Activated CD4-positive, alpha-beta T cell treated with anti-CD3 and anti-CD28 coated beads, Interleukin-2, amount 50 U/mL, for 24 hours (primary cell): ENCODE measurements at regions not wholly inside any gene's neighbourhood (a gene's known extent, or its start where the extent isn't known, plus 50 kb on each side); places are given as distances from the start of the nearest gene placed in this dataset.
"Not testable (repeated sequence)": the region's sequence is repeated elsewhere in the genome, so short reads cannot be mapped to it uniquely, and the experiment has no call there.

Experiments used
- DNase-seq, 2 donors: peaks; one replicate each; pipeline ENCODE4 v3.0.0-alpha.2; 2020; ENCODE audit warnings: low read depth in 1 of 2, low spot score in 1 of 2

DNA sequence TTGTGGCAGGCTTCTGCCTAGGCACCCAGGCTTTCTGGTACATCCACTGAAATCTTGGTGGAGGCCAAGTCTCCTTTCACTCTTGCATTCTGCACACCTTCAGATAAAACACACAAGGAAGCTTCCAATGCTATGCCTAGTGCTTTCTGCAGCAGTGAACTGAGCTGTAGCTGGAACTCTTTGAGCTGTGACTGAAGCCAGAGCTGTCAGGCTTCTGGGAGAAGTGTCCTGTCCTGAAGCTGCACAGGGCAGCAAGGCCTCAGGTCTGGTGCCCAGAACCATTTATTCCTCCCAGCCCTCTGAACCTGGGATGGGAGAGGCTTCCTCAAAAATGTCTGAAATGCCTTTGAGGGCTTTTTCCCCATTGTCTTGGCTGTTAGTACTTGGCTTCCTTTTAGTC is 941.7 kb downstream of the LRFN5 start:
- no peak for DNase-seq

DNA sequence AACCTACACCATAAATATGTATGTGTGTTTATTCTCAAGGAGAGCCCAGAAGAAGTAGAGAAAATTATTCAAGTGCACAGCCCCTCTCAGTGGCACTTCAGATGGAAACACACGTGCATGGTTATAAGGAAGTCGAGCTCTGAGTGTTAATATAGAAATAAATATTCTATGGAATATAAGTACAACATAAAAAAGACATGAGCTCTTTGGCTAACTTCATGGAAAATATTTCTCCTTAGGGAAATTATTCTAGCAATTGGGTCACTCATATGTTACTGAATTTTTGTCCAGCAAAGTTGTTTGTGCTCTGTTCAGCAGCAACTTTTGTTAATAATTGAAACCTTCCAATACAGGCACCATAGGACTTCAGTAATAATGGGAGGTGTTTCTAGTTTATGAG is 939.0 kb downstream of the LRFN5 start:
- DNase-seq: no peak

GRCh38 chr14:42541535-42542001 is 934.9 kb downstream of the LRFN5 start:
- DNase-seq: no peak

- DNase-seq: no peak
These were observed 928.7 kb downstream of the LRFN5 start for GRCh38 chr14:42535397-42535796.

- no peak for DNase-seq
These were observed 926.8 kb downstream of the LRFN5 start for GRCh38 chr14:42533476-42533875.

- no peak for DNase-seq
These were observed 925.5 kb downstream of the LRFN5 start for GRCh38 chr14:42532194-42532593.

- DNase-seq: no peak
These were observed 920.5 kb downstream of the LRFN5 start for GRCh38 chr14:42527141-42527540.

- no peak for DNase-seq
These were observed 917.0 kb downstream of the LRFN5 start for GRCh38 chr14:42523666-42524065.

DNA sequence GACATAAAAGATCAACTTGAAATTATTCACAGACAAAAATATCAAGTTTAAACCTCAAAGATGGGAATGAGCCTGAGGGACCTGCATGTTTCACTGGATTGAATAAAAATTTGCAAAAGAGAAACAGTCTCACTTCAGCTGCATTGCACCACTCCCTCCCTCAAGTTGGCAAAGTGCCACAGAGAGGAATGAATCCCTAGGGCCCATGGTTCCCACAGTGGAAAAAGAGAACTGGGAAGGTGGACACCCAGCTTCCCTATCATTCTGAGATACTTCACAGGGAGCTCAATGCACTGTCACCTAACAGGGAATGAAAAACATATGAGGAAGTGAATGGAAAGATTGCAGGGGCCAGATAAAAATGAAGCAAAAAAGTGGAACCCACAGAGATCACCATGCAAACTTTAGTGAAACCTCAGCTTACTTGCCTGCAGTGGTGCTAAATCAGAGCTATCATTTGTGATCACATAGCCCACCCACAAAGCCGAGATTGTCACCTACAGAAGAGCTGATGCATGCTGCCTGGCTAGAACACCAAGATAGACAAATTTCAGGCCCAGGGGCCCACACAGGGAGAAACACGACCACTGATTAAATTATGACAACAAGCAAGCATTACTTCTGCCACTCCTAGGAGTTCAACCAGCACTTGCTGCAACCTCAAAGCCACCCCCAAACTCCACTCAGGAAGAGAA is 911.3 kb downstream of the LRFN5 start:
- DNase-seq: no peak

GRCh38 chr14:42513837-42514236 is 907.2 kb downstream of the LRFN5 start:
- no peak for DNase-seq

DNA sequence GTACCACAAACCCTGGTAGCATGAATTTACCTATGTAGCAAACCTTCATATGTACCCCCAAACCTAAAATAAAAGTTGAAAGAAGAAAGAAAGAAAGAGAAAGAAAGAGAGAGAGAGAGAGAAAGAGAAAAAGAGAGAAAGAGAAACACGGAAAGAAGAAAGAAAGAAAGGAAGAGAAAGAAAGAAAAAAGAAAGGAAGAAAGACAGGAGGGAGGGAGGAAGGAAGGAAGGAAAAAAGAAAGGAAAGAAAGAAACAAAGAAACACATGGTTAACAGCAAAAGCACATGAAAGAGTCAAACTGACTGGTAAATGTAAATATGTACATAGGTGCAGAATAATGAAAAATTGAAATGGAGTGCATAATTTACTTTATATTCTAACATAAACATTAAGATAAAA is 903.4 kb downstream of the LRFN5 start:
- no peak for DNase-seq

- DNase-seq: no peak
These were observed 901.7 kb downstream of the LRFN5 start for GRCh38 chr14:42508209-42508946.

GRCh38 chr14:42504433-42504832 is 897.8 kb downstream of the LRFN5 start:
- no peak for DNase-seq

DNA sequence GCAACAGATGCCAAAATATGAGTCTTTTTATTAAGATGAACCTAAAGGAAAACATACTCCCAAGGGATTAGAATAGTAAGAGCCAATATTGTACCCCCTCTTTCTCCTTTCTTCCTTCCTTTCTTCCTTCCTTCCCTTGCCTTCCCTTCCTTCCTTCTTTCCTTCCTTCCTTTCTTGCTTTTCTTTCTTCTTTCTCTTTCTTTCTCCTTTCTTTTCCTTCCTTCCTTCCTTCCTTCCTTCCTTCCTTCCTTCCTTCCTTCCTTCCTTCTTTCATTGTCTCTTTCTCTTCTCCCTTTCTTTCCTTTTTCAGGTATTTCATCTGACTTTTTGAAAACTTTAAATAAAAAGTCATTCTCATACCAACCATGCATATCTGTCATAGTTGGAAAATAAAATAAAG is 892.5 kb downstream of the LRFN5 start:
- no peak for DNase-seq

DNA sequence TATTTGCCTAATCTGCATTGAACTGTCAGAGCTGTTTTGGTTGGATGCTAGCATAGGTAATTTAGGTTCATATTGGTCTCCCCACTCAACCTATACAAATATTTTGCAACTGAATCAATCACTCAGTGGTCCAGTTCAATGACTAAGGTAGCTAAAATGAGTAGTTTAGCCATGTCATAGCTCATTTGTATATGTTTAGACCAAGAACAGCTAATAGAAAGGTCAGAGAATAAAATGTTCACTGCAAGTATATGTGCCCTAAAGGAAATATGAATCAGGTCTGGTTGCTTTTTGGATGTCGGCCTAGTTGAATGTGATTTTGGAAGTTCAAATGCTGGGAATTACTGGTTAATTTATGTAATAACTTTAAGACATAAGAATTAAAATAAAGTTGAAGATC is 883.9 kb downstream of the LRFN5 start:
- no peak for DNase-seq

- DNase-seq: no peak
These were observed 882.3 kb downstream of the LRFN5 start for GRCh38 chr14:42488965-42489364.

DNA sequence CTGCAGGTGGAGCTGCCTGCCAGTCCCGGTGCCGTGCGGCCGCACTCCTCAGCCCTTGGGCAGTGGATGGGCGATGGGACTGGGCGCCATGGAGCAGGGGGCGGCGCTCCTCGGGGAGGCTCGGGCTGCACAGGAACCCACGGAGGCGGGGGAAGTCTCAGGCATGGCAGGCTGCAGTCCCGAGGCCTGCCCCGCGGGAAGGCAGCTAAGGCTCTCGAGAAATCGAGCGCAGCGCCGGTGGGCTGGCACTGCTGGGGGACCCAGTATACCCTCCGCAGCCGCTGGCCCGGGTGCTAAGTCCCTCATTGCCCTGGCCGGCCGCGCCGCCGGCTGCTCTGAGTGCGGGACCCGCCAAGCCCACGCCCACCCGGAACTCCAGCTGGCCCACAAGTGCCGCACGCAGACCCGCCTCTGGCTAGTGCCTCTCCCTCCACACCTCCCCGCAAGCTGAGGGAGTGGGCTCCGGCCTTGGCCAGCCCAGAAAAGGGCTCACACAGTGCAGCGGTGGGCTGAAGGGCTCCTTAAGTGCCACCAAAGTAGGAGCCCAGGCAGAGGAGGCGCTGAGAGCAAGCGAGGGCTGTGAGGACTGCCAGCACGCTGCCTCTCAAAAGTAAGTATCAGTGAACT is 875.8 kb downstream of the LRFN5 start:
- DNase-seq: not testable (repeated sequence)

- not testable (repeated sequence) for DNase-seq
These were observed 875.0 kb downstream of the LRFN5 start for GRCh38 chr14:42481714-42482113.

DNA sequence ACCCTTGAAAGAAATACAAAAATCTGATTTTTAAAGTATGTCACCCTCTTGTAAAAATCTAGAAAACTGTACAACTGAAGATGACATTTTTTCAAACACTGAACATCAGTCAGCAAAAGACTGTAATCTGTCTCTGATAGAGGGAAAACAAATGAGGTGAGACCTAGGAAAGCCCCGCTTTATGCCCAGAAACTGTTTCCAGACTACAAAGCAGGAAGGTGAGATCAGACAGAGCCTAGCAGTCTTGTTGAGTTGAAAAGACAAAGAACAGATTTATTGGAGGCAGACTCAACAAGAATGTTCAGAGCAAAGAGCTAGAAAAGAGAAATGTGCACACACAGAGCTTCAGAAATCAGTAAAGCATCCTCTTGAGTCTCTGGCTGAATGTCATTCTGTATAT is 873.6 kb downstream of the LRFN5 start:
- no peak for DNase-seq

DNA sequence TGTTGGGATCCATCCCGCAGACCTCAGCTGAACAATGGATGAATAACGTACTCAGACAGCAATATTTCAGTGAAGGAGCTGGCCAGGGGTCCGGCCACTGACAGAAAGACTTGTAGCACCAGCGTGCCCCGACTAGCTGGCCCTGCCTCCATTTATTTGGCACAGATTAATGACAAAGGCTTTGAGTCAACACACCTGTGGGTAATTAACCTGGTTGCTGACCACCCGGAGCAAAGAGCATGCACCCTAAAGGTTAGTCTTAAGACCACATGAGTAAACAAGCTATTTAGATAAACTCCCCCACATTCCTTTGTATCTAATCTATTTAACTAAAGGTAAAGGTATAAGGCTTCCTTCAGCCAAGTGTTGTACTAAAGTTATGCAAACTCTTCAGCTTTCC is 868.6 kb downstream of the LRFN5 start:
- no peak for DNase-seq

- DNase-seq: no peak
These were observed 863.7 kb downstream of the LRFN5 start for GRCh38 chr14:42470427-42470719.

GRCh38 chr14:42469637-42470426 is 863.2 kb downstream of the LRFN5 start:
- no peak for DNase-seq
